HepG2 (cell line): ENCODE measurements at regions not wholly inside any gene's neighbourhood (a gene's known extent, or its start where the extent isn't known, plus 50 kb on each side); places are given as distances from the start of the nearest gene placed in this dataset.

Source experiments
- ATAC-seq: fragments of 200-7000 bp; cut with Tn5 transposase; 3 replicates; pipeline ENCODE4 v1.9.1; 2020; ENCODE audit warnings: mild to moderate bottlenecking, moderate library complexity
- BruUV-seq: library from RNA; stranded (reverse); fragments of 400-500 nt; replicated peaks from 2 replicates; lab custom pipeline; 2021; lab: Mats Ljungman, UMichigan
- CTCF ChIA-PET: fragments of 300-600 bp; formaldehyde crosslinking; extraction: SDS; loops from one replicate; lab custom pipeline; 2021; ENCODE audit warnings: low total read pairs, inconsistent platforms, low intra/inter-chr PET ratio; lab: Yijun Ruan, JAX
- POLR2A ChIA-PET: fragments of 350-600 bp; sonication (Branson Sonifier 250); formaldehyde crosslinking; loops from one replicate; lab custom pipeline; 2020; ENCODE audit warnings: antibody characterized with exemption, inconsistent platforms; lab: Yijun Ruan, JAX
- DNase-seq: peaks from one replicate; pipeline ENCODE4 v3.0.0-alpha.2; 2015; ENCODE audit warnings: low spot score
- FAIRE-seq: peaks from 3 replicates; lab custom pipeline; 2011; peaks lifted over from hg19 to GRCh38; lab: Jason Lieb, UNC
- H2AFZ ChIP-seq: one replicate; pipeline ENCODE4 v1.6.1; 2011; ENCODE audit warnings: low read length, inconsistent platforms
- H3K27ac ChIP-seq: fragments of 300-600 bp; 3 replicates; pipeline ENCODE4 v1.8.0; 2011; ENCODE audit warnings: mixed run types, mild to moderate bottlenecking, mixed read lengths, low read length, inconsistent platforms; ENCODE audit not compliant: insufficient read depth; ENCODE audit errors: extremely low read length
- H3K27me3 ChIP-seq, 2 experiments: fragments of 200-600 bp in 1 of 2; 2 replicates in 1 of 2; 3 replicates in 1 of 2; pipeline versions ENCODE4 v1.6.0 to v1.8.0; 2011; ENCODE audit warnings: low read length in 2 of 2, mild to moderate bottlenecking in 2 of 2, moderate library complexity in 2 of 2, inconsistent platforms in 1 of 2; ENCODE audit not compliant: insufficient read depth in 2 of 2, control insufficient read depth in 1 of 2
- H3K36me3 ChIP-seq, 2 experiments: fragments of 200-600 bp in 1 of 2; replicated peaks in 1 of 2; 2 replicates in 1 of 2; 3 replicates in 1 of 2; pipeline versions ENCODE4 v1.5.1 to v1.8.0; 2011; ENCODE audit warnings: low read length in 2 of 2, inconsistent platforms in 1 of 2; ENCODE audit not compliant: insufficient read depth in 2 of 2, control insufficient read depth in 1 of 2
- H3K4me1 ChIP-seq: 2 replicates; pipeline ENCODE4 v1.5.1; 2012; ENCODE audit warnings: low read length, inconsistent platforms; ENCODE audit not compliant: insufficient read depth
- H3K4me2 ChIP-seq: 2 replicates; pipeline ENCODE4 v1.6.0; 2011; ENCODE audit warnings: low read depth, low read length, inconsistent platforms
- H3K4me3 ChIP-seq, 3 experiments: fragments of 200-600 bp in 1 of 3; sonication (generic), shearing (Covaris generic) in 1 of 3; replicated peaks in 1 of 3; 2 replicates each; pipeline ENCODE4 v1.5.1; 2011 to 2016; ENCODE audit warnings: low read length in 3 of 3, inconsistent platforms in 2 of 3, low read depth in 2 of 3, mild to moderate bottlenecking in 2 of 3, control low read depth in 1 of 3, mixed read lengths in 1 of 3; ENCODE audit not compliant: insufficient read depth in 1 of 3
- H3K79me2 ChIP-seq: one replicate; pipeline ENCODE4 v1.6.1; 2011; ENCODE audit warnings: low read length, inconsistent platforms; ENCODE audit not compliant: insufficient read depth
- H3K9ac ChIP-seq: 2 replicates; pipeline ENCODE4 v1.6.0; 2011; ENCODE audit warnings: mild to moderate bottlenecking, low read depth, low read length, inconsistent platforms; ENCODE audit not compliant: insufficient read depth
- H3K9me3 ChIP-seq: 2 replicates; pipeline ENCODE4 v1.5.1; 2012; ENCODE audit warnings: mild to moderate bottlenecking, low read length
- H4K20me1 ChIP-seq: 2 replicates; pipeline ENCODE4 v1.6.0; 2011; ENCODE audit warnings: inconsistent platforms, mild to moderate bottlenecking, low read length, moderate library complexity; ENCODE audit not compliant: insufficient read depth
- AGO2 ChIP-seq: fragments of 200-400 bp; formaldehyde crosslinking; optimal IDR thresholded peaks from 2 replicates; pipeline ENCODE3; 2017; ENCODE audit warnings: mild to moderate bottlenecking, low read depth, low read length, moderate library complexity
- CEBPB ChIP-seq: IDR thresholded peaks from 2 replicates; pipeline ENCODE4 v1.6.1; 2011; ENCODE audit warnings: low read depth, low read length, improper control_type of control experiment, borderline replicate concordance
- CREB1 ChIP-seq, 2 experiments: fragments of 450-650 bp in 1 of 2; IDR thresholded peaks; 2 replicates each; pipeline ENCODE4 v1.6.1; 2016 to 2017; ENCODE audit warnings: control low read depth in 1 of 2, mild to moderate bottlenecking in 1 of 2, missing compliant biosample characterization in 1 of 2, missing genetic modification characterization in 1 of 2
- ETV5 ChIP-seq: IDR thresholded peaks from 2 replicates; pipeline ENCODE4 v1.6.1; 2018; ENCODE audit warnings: missing biosample characterization, missing genetic modification reagents, inconsistent platforms, borderline replicate concordance
- HNRNPUL1 ChIP-seq: fragments of 200-400 bp; formaldehyde crosslinking; IDR thresholded peaks from 2 replicates; pipeline ENCODE4 v1.6.1; 2017; ENCODE audit warnings: low read depth, mild to moderate bottlenecking, low read length, moderate library complexity
- ZNF713 ChIP-seq: sonication (generic); formaldehyde crosslinking; IDR thresholded peaks from 2 replicates; pipeline ENCODE4 v1.4.0; 2020; ENCODE audit warnings: mild to moderate bottlenecking, missing genetic modification reagents
- ZNF747 ChIP-seq: sonication (generic); formaldehyde crosslinking; IDR thresholded peaks from 2 replicates; pipeline ENCODE4 v1.8.1; 2023; ENCODE audit warnings: missing genetic modification reagents, mild to moderate bottlenecking, borderline replicate concordance
- WGBS: methylation state at CpG from one replicate; pipeline ENCODE4 v1.1.6; 2017; ENCODE audit warnings: low lambda C conversion rate; 5-methylcytosine and 5-hydroxymethylcytosine counted together
- in situ Hi-C: cut with HindIII; loops from 2 replicates; pipeline ENCODE4 v1.10.0; 2017; ENCODE audit warnings: low pct_unique_long_range_greater_than_20kb; ENCODE audit not compliant: extremely low pct_ligation_motif_present
- intact Hi-C: fragments of 100-400 bp; cut with micrococcal nuclease; formaldehyde crosslinking; loops from one replicate; pipeline ENCODE4 v1.10.0; 2022; ENCODE audit not compliant: unreplicated experiment
- TF ChIP-seq, protein P1 (sequence below), 2 experiments: sonication (generic) in 1 of 2; formaldehyde crosslinking in 1 of 2; IDR thresholded peaks; 2 replicates each; pipeline versions ENCODE4 v1.5.1 to v1.6.1; 2011 to 2020; ENCODE audit warnings: borderline replicate concordance in 1 of 2, low read depth in 1 of 2, low read length in 1 of 2, mild to moderate bottlenecking in 1 of 2, missing genetic modification reagents in 1 of 2, moderate library complexity in 1 of 2
- TF ChIP-seq, protein P2 (sequence below): sonication (generic); formaldehyde crosslinking; IDR thresholded peaks from 2 replicates; pipeline ENCODE4 v1.4.0; 2020; ENCODE audit warnings: missing genetic modification reagents

DNA sequence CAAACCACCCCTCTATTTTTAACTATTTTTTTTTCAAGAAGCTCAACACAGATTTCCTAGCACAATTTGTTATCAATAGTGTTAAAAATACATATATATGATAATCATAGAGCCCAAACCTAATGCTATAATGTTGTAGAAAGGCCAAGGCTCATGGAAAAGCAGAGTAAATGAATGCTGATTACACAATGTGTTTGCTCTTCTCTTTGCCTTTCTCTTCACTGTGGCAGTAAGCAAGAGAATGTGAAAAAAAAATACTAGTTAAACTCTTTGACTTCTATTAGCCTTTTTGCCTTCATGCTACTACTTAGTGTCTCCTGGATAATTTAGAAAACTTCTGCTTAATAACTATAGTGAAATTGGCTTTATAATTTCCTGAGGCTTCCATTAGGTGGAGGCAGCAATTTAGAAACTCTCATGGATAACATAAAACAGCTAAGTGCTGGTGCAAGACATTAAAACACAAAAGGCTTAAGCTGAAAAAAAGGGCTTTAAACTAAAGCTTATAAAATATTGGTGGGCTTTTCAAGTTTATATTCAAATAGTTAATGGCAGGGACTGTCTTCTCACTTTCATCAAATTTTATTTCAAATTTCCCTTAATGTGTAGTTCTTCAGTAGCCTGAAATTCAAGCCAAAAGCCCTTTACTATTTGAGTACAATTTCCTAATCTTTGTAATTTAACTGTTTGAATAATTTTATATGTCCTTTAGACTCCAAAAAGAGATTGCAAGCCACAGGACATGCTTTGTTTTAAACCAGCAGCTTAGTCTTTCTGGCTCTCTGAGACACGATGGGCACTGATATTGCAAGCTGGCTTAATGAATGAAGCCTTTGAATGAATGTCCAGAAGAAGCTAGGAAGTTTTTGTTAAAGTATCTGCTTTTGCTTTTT lies 2031.8 kb upstream of the CDH6 start:
- intact Hi-C loops: no loop called here
- in situ Hi-C loops: no loop called here
- H3K27ac ChIP-seq: no peak overlapping the region
- H3K4me3 ChIP-seq: no peak overlapping the region
- H3K4me2 ChIP-seq: no peak overlapping the region
- H3K79me2 ChIP-seq: no peaks in the 10 kb centered on the region
- no peaks in the 10 kb centered on the region for H4K20me1 ChIP-seq
- POLR2A ChIA-PET: no interaction called here
- no peaks in the 10 kb centered on the region for H3K36me3 ChIP-seq
- no peaks in the 10 kb centered on the region for H3K9me3 ChIP-seq
- TF ChIP-seq CEBPB: peak; percentile 51; the same call in 1 of the 2 replicates
- TF ChIP-seq, protein P1, sequence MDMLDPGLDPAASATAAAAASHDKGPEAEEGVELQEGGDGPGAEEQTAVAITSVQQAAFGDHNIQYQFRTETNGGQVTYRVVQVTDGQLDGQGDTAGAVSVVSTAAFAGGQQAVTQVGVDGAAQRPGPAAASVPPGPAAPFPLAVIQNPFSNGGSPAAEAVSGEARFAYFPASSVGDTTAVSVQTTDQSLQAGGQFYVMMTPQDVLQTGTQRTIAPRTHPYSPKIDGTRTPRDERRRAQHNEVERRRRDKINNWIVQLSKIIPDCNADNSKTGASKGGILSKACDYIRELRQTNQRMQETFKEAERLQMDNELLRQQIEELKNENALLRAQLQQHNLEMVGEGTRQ (IDR thresholded peaks at IDR 0.05; ENCODE audit: low read depth, low read length): no peak
- TF ChIP-seq, protein P1 (CRISPR knock-in tag; IDR thresholded peaks at IDR 0.05; ENCODE audit: borderline replicate concordance): no peak
- 0 out of 2 replicates have a peak, but pooled peaks have one; percentile 19 for TF ChIP-seq HNRNPUL1
- WGBS: 0% methylated on average over 1 of the region's 1 CpG
- FAIRE-seq: no peak
- no peaks in the 10 kb centered on the region for H3K27me3 ChIP-seq
- no TSS peak for BruUV-seq
- CTCF ChIA-PET: no interaction called here
- peak; percentile 7 for DNase-seq
- peaks cover 11% of the 10 kb centered on the region for H3K4me1 ChIP-seq
- H2AFZ ChIP-seq: no peak overlapping the region
- H3K9ac ChIP-seq: no peak overlapping the region
- ATAC-seq: peak; percentile 43; the same call in 1 of the 3 replicates

DNA sequence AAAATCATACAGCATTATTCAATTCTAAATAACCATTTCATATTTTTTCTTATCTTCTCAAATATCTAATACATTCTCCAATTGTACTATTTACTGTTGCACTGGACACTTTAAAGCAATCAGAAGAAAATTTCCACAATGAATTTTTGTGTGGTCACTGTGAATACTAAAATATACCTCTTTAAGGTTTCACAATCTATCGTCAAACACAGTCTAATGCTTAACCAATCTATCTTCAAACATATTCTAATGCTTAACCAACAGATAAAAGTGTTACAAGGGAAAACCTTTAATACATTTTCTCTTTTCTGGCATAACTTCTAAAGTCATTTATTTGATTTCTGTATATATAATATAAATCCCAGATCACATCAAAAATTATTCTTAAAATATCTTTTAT lies 2035.5 kb upstream of the CDH6 start:
- no peak for ATAC-seq
- Histone ChIP-seq H3K9ac (no peak overlapping the region), H3K4me3 (no peak overlapping the region), H3K9me3 (no peaks in the 10 kb centered on the region), H3K79me2 (no peaks in the 10 kb centered on the region), H3K36me3 (no peaks in the 10 kb centered on the region), H3K27me3 (no peaks in the 10 kb centered on the region), H2AFZ (no peak overlapping the region), H4K20me1 (no peaks in the 10 kb centered on the region), H3K4me1 (peaks cover 11% of the 10 kb centered on the region), H3K27ac (no peak overlapping the region), H3K4me2 (no peak overlapping the region)
- no peak for FAIRE-seq
- 0% methylated on average over 1 of the region's 1 CpG for WGBS
- BruUV-seq: no TSS peak
- DNase-seq: no peak
- POLR2A ChIA-PET: no interaction called here
- in situ Hi-C loops (no loop called here), intact Hi-C loops (no loop called here)
- CTCF ChIA-PET: no interaction called here
- TF ChIP-seq, protein P2, sequence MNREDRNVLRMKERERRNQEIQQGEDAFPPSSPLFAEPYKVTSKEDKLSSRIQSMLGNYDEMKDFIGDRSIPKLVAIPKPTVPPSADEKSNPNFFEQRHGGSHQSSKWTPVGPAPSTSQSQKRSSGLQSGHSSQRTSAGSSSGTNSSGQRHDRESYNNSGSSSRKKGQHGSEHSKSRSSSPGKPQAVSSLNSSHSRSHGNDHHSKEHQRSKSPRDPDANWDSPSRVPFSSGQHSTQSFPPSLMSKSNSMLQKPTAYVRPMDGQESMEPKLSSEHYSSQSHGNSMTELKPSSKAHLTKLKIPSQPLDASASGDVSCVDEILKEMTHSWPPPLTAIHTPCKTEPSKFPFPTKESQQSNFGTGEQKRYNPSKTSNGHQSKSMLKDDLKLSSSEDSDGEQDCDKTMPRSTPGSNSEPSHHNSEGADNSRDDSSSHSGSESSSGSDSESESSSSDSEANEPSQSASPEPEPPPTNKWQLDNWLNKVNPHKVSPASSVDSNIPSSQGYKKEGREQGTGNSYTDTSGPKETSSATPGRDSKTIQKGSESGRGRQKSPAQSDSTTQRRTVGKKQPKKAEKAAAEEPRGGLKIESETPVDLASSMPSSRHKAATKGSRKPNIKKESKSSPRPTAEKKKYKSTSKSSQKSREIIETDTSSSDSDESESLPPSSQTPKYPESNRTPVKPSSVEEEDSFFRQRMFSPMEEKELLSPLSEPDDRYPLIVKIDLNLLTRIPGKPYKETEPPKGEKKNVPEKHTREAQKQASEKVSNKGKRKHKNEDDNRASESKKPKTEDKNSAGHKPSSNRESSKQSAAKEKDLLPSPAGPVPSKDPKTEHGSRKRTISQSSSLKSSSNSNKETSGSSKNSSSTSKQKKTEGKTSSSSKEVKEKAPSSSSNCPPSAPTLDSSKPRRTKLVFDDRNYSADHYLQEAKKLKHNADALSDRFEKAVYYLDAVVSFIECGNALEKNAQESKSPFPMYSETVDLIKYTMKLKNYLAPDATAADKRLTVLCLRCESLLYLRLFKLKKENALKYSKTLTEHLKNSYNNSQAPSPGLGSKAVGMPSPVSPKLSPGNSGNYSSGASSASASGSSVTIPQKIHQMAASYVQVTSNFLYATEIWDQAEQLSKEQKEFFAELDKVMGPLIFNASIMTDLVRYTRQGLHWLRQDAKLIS (CRISPR knock-in tag): no peak
- TF ChIP-seq AGO2 (no peak), ZNF713 (CRISPR knock-in tag) (no peak), CREB1 (IDR thresholded peaks at IDR 0.05) (no peak), CREB1 (CRISPR knock-in tag; IDR thresholded peaks at IDR 0.05) (no peak), ETV5 (CRISPR knock-in tag) (no peak), ZNF747 (CRISPR knock-in tag) (no peak)
